CD4-positive, alpha-beta T cell treated with Interleukin-4 for 1 hour (primary cell): ENCODE measurements at regions not wholly inside any gene's neighbourhood (a gene's known extent, or its start where the extent isn't known, plus 50 kb on each side); places are given as distances from the start of the nearest gene placed in this dataset.

ENCODE experiments used
- DNase-seq, 2 donors: peaks; one replicate each; pipeline ENCODE4 v3.0.0-alpha.2; 2020 to 2022

- no peak for DNase-seq
Observed at GRCh38 chr1:116851846-116852245, 57.9 kb upstream of the PTGFRN start.

- DNase-seq = no peak
Observed at GRCh38 chr1:116852367-116852766, 57.3 kb upstream of the PTGFRN start.

- DNase-seq = no peak
Observed at GRCh38 chr1:116852910-116853309, 56.8 kb upstream of the PTGFRN start.

DNA sequence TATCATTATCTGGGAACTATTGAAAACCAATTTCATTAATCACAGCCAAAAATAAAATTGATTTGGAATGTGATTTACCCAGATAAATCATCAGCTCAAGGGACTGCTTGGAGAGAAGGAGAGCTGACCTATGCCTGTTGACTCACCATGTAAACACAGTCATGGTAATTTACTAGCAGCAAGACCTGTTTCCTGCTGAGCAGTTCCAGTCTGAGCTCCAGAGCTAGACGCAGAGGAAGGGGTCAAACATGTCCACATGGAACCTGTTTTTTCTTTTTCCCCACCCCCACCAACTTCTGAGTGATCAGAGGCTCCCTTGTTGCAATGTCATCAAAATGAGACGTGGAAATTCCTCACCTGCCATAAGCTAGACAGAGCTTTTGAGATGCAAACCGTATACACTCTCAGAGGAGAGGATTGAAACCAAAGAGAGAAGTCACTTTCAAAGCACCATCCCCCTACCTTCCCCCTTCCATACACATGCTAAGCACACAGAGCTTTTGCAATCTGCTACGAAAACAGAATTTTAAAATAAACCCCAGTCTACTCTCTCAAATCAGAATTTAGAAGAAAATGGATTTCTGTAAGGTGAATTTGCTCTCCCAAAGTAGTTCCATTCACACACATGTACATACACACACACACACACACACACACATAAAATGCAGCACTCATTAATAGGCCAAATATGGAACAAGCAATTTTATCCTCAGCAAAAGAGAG, 55.9 kb upstream of the PTGFRN start:
- DNase-seq = no peak

GRCh38 chr1:116854403-116854690, 55.4 kb upstream of the PTGFRN start:
- peak in 1 of 2 donors; percentile 14 for DNase-seq

DNA sequence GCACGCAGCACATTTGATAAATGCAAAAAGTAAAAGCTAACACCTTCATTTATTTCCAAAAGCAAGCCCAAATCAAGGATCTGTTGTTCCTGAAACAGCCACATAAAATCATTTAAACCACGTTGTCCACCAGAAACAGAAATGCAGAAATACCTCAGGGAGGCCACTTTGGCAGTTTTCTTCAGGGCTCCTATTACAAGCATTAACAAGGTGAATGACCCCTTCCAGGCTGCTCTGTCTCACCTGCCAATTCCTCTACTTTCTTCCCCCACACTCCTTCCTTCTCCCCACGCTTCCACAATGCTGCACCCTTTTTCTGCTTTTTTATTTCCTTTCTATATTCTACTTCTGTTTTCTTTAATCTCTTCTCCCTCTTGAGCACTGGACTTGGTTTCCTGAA, 55.0 kb upstream of the PTGFRN start:
- DNase-seq = no peak

DNA sequence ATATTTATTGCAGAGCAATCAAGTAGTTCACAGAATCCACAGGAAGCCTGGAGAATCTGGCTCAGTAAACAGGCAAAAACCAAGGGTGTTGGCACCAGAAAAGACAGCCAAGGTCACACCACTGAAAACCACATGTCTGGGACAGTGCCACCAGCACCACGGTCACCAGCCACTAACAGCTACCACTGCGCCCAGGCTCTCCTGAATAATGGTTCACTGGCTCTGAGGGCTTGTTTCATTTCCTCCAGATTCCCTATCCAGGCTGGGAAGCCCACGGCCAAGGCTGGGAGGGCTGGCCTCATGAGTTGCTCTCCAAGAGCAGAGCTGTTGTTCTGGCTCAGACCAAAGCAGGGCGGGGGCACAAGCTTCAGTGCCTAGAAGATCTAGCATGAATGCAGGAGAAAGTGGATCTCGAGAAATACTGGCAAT, 54.5 kb upstream of the PTGFRN start:
- no peak for DNase-seq

DNA sequence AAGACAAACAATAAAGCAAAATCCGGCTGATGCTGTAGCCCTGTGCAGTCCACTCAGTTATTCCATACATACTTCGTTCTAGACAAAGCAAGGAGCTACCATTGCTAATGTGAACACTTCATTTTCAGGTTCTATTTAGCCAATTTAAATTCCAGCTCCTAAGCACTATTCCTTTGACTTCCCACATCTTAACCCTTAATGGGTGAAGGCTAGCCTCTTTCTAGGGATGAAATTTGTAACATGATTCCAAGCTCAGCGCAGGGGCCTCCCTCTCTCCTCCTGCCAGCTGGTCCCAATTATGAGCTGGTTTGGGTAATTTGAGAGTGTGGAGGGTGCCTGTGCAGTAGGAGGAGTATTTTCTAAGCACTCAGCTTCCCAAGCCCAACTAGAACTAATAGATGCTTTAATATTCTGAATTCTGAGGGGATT, 53.9 kb upstream of the PTGFRN start:
- DNase-seq = no peak

DNA sequence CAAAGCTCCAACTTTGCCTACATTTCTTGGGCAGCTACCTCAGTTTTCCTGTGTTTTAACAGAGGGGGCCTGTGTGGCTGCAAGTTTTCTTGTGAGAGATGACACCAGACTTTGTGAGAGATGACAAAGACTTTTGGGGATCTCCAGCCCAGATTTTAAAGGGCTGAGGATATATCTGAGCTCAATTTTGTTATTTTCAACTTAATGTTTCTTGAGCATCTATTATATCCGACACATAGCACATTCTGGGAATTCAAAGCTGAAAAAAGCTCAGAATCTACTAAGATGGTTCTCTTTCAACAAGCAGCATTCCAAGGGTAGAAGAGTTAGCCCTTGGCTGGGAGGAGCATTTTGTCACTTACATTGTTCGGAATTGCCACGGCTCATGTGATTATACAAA, 53.4 kb upstream of the PTGFRN start:
- DNase-seq = no peak

DNA sequence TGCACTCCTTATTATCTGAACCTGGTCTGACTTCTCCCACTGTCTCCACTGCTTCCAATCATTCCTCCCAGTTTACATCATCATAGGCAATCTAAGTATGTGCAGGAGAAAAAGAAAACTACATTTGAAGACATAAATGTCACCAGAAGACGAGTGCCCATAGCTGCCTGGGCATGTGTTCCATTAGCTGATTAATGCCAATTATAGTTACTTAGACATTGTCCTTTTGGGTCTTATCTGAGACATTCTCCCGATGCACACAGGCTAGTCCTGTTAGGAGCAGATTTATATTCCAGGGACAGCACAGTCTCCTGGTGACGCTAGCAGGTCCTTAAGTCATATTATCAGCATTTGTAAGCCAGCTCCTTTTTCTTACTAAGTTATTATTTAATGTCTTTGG, 52.6 kb upstream of the PTGFRN start:
- DNase-seq = no peak
